SK-N-MC (cell line): ENCODE measurements at regions not wholly inside any gene's neighbourhood (a gene's known extent, or its start where the extent isn't known, plus 50 kb on each side); places are given as distances from the start of the nearest gene placed in this dataset.
"Not testable (repeated sequence)": the region's sequence is repeated elsewhere in the genome, so short reads cannot be mapped to it uniquely, and the experiment has no call there.

Experiments used
- EZH2 ChIP-seq: fragments of 200-600 bp; sonication (generic); IDR thresholded peaks from one replicate; pipeline ENCODE4 v1.6.1; 2017; ENCODE audit warnings: antibody characterized with exemption
- FOXP2 ChIP-seq: optimal IDR thresholded peaks from 2 replicates; pipeline ENCODE3; 2011; ENCODE audit warnings: mild to moderate bottlenecking, moderate library complexity; ENCODE audit not compliant: insufficient read depth; ENCODE audit errors: extremely low read length, control extremely low read depth
- POLR2AphosphoS5 ChIP-seq: IDR thresholded peaks from 2 replicates; pipeline ENCODE4 v1.6.1; 2012; ENCODE audit warnings: mild to moderate bottlenecking, low read depth, low read length, borderline replicate concordance

DNA sequence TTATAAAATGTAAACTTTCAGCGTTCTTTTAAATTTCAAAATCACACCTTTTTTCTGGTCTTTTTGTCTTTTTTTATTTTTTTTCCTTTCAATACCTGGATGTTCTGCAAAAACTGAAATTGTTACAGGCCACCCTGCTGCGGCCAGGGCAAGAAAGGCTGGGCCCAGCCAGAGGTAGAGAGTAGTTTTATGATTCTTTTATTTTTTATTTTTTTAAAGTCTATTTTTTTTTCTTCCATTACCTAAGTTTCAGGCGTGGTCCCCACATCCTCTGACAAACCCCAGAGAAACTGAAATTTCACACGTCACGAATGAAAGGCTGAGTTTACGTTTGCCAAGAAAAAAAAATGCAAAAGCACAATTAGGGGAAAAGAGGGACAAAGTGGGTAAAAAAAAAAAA is 177.1 kb downstream of the SPATA31A1 start:
- TF ChIP-seq POLR2AphosphoS5, FOXP2, EZH2: not testable (repeated sequence)
